Mucosa of descending colon (tissue), 3 donors: ENCODE measurements at regions not wholly inside any gene's neighbourhood (a gene's known extent, or its start where the extent isn't known, plus 50 kb on each side); places are given as distances from the start of the nearest gene placed in this dataset.

ENCODE experiments used
- ATAC-seq: fragments of 200-7000 bp; cut with Tn5 transposase; one replicate; pipeline ENCODE4 v1.9.1; 2020; ENCODE audit warnings: mild to moderate bottlenecking, moderate library complexity
- DNase-seq, 3 donors: peaks; one replicate each; pipeline ENCODE4 v3.0.0-alpha.2; 2020
- H3K36me3 ChIP-seq: fragments of 200-600 bp; one replicate; pipeline ENCODE4 v1.8.0; 2021; ENCODE audit warnings: low read depth, mild to moderate bottlenecking
- H3K4me1 ChIP-seq: fragments of 200-600 bp; one replicate; pipeline ENCODE4 v1.8.0; 2021; ENCODE audit warnings: low read depth, mild to moderate bottlenecking
- H3K4me3 ChIP-seq: fragments of 200-600 bp; one replicate; pipeline ENCODE4 v1.8.0; 2021; ENCODE audit warnings: mild to moderate bottlenecking
- H3K9me3 ChIP-seq: fragments of 200-600 bp; one replicate; pipeline ENCODE4 v1.8.0; 2021; ENCODE audit warnings: mild to moderate bottlenecking
- CTCF ChIP-seq: fragments of 200-600 bp; IDR thresholded peaks from one replicate; pipeline ENCODE4 v1.8.0; 2022; ENCODE audit warnings: antibody characterized with exemption, mild to moderate bottlenecking
- intact Hi-C, 2 donors: fragments of 100-400 bp; cut with DNase I in 1 of 2; cut with micrococcal nuclease in 1 of 2; formaldehyde crosslinking; loops; one replicate each; pipeline versions ENCODE4 v1.11.0 to v1.11.1; 2022; cut with DNase I, micrococcal nuclease
- donor health status: DM: no; HTN: no; CAD: no; lungs with moderate emphysema.
- donor health status: DM: no; HTN: no; CAD: no.
- donor health status: DM: no; HTN: yes; CAD: no.

- Histone ChIP-seq H3K4me3 (no peak overlapping the region), H3K9me3 (no peaks in the 10 kb centered on the region), H3K36me3 (no peaks in the 10 kb centered on the region), H3K4me1 (no peaks in the 10 kb centered on the region)
- ATAC-seq, result no peak
- DNase-seq, result no peak
- no peak for TF ChIP-seq CTCF
- intact Hi-C loops, result no loop called here
These were observed 1197.8 kb downstream of the BRD1 start for GRCh38 chr22:48629631-48630432.

- intact Hi-C loops, result no loop called here
- no peaks in the 10 kb centered on the region for H3K36me3 ChIP-seq
- no peak for TF ChIP-seq CTCF
- no peaks in the 10 kb centered on the region for H3K4me1 ChIP-seq
- ATAC-seq, result no peak
- H3K4me3 ChIP-seq, result no peak overlapping the region
- DNase-seq, result no peak
- H3K9me3 ChIP-seq, result no peaks in the 10 kb centered on the region
These were observed 1198.7 kb downstream of the BRD1 start for GRCh38 chr22:48628891-48629543.

- ATAC-seq (no peak), DNase-seq (no peak)
- H3K9me3 ChIP-seq, result no peaks in the 10 kb centered on the region
- intact Hi-C loops, result no loop called here
- H3K36me3 ChIP-seq, result no peaks in the 10 kb centered on the region
- no peak for TF ChIP-seq CTCF
- H3K4me3 ChIP-seq, result no peak overlapping the region
- no peaks in the 10 kb centered on the region for H3K4me1 ChIP-seq
These were observed 1199.7 kb downstream of the BRD1 start for GRCh38 chr22:48627966-48628365.

- DNase-seq, result no peak
- Histone ChIP-seq H3K4me3 (no peak overlapping the region), H3K36me3 (no peaks in the 10 kb centered on the region), H3K4me1 (no peaks in the 10 kb centered on the region), H3K9me3 (no peaks in the 10 kb centered on the region)
- no peak for ATAC-seq
- TF ChIP-seq CTCF, result no peak
- intact Hi-C loops, result no loop called here
These were observed 1200.5 kb downstream of the BRD1 start for GRCh38 chr22:48627203-48627602.

GRCh38 chr22:48624401-48624800 is 1203.3 kb downstream of the BRD1 start:
- Histone ChIP-seq H3K9me3 (no peaks in the 10 kb centered on the region), H3K4me3 (no peak overlapping the region), H3K36me3 (no peaks in the 10 kb centered on the region), H3K4me1 (no peaks in the 10 kb centered on the region)
- DNase-seq, result no peak
- TF ChIP-seq CTCF, result no peak
- intact Hi-C loops, result no loop called here
- ATAC-seq, result no peak
